ENCODE measurements at regions not wholly inside any gene's neighbourhood (a gene's known extent, or its start where the extent isn't known, plus 50 kb on each side); places are given as distances from the start of the nearest gene placed in this dataset.

DNA sequence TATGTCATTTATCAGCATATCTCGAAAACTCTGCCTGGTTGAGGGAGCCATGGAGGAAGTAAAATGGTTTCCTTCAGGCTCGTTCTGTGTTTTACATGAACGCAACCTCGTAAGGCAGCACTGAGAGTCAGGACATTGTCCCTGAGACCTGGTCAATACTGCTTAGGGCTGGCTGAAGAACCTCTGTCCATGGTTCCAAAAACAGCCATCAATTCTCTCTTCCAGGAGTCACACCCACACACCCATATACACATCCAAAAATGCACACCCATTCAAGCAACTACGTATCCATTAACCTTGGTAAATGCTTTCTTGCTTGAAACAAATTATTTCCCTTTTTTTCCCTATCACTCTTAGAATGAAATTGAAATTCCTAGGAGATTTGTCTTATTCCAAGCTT lies 91.0 kb upstream of the CHL1 start:
- Histone ChIP-seq H3K4me1 (ENCODE audit: control insufficient read depth, extremely low read depth, insufficient read depth, low read length) (no peaks in the 10 kb centered on the region), H3K27ac (ENCODE audit: control insufficient read depth, insufficient read depth, low read length) (no peak overlapping the region), H3K79me2 (ENCODE audit: control insufficient read depth, insufficient read depth, low read length) (no peaks in the 10 kb centered on the region), H3K27me3 (ENCODE audit: control insufficient read depth, extremely low read depth, insufficient read depth, low read length) (no peaks in the 10 kb centered on the region), H3K9me3 (ENCODE audit: control insufficient read depth, low read depth, low read length) (no peaks in the 10 kb centered on the region), H4K20me1 (ENCODE audit: control insufficient read depth, extremely low read depth, insufficient read depth, low read length) (no peaks in the 10 kb centered on the region), H3K36me3 (ENCODE audit: control insufficient read depth in 2 of 2, extremely low read depth in 1 of 2, insufficient read depth in 2 of 2, low read length in 2 of 2) (no peaks in the 10 kb centered on the region), H3K9ac (ENCODE audit: control insufficient read depth, extremely low read depth, insufficient read depth, low read length) (no peak overlapping the region), H3K4me3 (ENCODE audit: control insufficient read depth in 2 of 3, extremely low read depth in 1 of 3, insufficient read depth in 2 of 3, low read depth in 1 of 3, low read length in 3 of 3) (no peak overlapping the region), H3K9me1 (ENCODE audit: control insufficient read depth, extremely low read depth, insufficient read depth, low read length) (no peaks in the 10 kb centered on the region), H3K4me2 (ENCODE audit: control insufficient read depth, extremely low read depth, insufficient read depth, low read depth, low read length) (no peak overlapping the region), H2AFZ (ENCODE audit: control insufficient read depth, low read length) (no peak overlapping the region)
- DNase-seq (ENCODE audit: low read depth, low spot score) (no peak), FAIRE-seq (no peak)
- TF ChIP-seq EZH2 (IDR thresholded peaks at IDR 0.05; ENCODE audit: low read length), result no peak
- TF ChIP-seq, protein P1, sequence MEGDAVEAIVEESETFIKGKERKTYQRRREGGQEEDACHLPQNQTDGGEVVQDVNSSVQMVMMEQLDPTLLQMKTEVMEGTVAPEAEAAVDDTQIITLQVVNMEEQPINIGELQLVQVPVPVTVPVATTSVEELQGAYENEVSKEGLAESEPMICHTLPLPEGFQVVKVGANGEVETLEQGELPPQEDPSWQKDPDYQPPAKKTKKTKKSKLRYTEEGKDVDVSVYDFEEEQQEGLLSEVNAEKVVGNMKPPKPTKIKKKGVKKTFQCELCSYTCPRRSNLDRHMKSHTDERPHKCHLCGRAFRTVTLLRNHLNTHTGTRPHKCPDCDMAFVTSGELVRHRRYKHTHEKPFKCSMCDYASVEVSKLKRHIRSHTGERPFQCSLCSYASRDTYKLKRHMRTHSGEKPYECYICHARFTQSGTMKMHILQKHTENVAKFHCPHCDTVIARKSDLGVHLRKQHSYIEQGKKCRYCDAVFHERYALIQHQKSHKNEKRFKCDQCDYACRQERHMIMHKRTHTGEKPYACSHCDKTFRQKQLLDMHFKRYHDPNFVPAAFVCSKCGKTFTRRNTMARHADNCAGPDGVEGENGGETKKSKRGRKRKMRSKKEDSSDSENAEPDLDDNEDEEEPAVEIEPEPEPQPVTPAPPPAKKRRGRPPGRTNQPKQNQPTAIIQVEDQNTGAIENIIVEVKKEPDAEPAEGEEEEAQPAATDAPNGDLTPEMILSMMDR (optimal IDR thresholded peaks at IDR 0.05 in 1 of 3, IDR thresholded peaks at IDR 0.05 in 1 of 3, conservative IDR thresholded peaks at IDR 0.05 in 1 of 3; ENCODE audit: extremely low read depth in 1 of 3, insufficient read depth in 2 of 3, low read length in 3 of 3), result no peak
- dilution Hi-C loops (cut with MboI; ENCODE audit: extremely low pct_ligation_motif_present, low sequenced_read_pairs), result no loop called here

DNA sequence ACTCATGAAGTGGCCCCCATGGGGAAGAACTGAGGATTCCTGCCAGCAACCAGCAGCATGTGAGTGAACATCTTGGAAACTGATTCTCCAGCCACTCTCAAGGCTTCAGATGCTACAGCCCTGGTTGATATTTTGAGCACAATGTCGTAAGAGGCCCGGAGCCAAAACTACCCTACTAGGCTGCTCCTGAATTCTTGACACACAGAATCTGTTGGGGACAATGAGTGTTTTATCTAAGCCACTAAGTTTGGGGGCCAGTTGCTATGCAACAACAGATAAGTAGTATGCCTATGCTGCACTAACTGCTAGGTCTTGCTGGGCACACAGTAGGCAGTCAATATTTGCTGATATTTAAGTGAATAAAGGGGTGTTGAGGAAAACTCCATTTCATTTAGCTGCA lies 89.9 kb upstream of the CHL1 start:
- TF ChIP-seq, protein P1 (optimal IDR thresholded peaks at IDR 0.05 in 1 of 3, IDR thresholded peaks at IDR 0.05 in 1 of 3, conservative IDR thresholded peaks at IDR 0.05 in 1 of 3; ENCODE audit: extremely low read depth in 1 of 3, insufficient read depth in 2 of 3, low read length in 3 of 3), result no peak
- no peak for TF ChIP-seq EZH2 (IDR thresholded peaks at IDR 0.05; ENCODE audit: low read length)
- Histone ChIP-seq H2AFZ (ENCODE audit: control insufficient read depth, low read length) (no peak overlapping the region), H3K4me1 (ENCODE audit: control insufficient read depth, extremely low read depth, insufficient read depth, low read length) (no peaks in the 10 kb centered on the region), H3K4me2 (ENCODE audit: control insufficient read depth, extremely low read depth, insufficient read depth, low read depth, low read length) (no peak overlapping the region), H4K20me1 (ENCODE audit: control insufficient read depth, extremely low read depth, insufficient read depth, low read length) (no peaks in the 10 kb centered on the region), H3K27ac (ENCODE audit: control insufficient read depth, insufficient read depth, low read length) (no peak overlapping the region), H3K9ac (ENCODE audit: control insufficient read depth, extremely low read depth, insufficient read depth, low read length) (no peak overlapping the region), H3K36me3 (ENCODE audit: control insufficient read depth in 2 of 2, extremely low read depth in 1 of 2, insufficient read depth in 2 of 2, low read length in 2 of 2) (no peaks in the 10 kb centered on the region), H3K79me2 (ENCODE audit: control insufficient read depth, insufficient read depth, low read length) (no peaks in the 10 kb centered on the region), H3K27me3 (ENCODE audit: control insufficient read depth, extremely low read depth, insufficient read depth, low read length) (no peaks in the 10 kb centered on the region), H3K9me3 (ENCODE audit: control insufficient read depth, low read depth, low read length) (no peaks in the 10 kb centered on the region), H3K4me3 (ENCODE audit: control insufficient read depth in 2 of 3, extremely low read depth in 1 of 3, insufficient read depth in 2 of 3, low read depth in 1 of 3, low read length in 3 of 3) (no peak overlapping the region), H3K9me1 (ENCODE audit: control insufficient read depth, extremely low read depth, insufficient read depth, low read length) (no peaks in the 10 kb centered on the region)
- DNase-seq (ENCODE audit: low read depth, low spot score), result no peak
- dilution Hi-C loops (cut with MboI; ENCODE audit: extremely low pct_ligation_motif_present, low sequenced_read_pairs), result no loop called here
- no peak for FAIRE-seq

Measured in keratinocyte (primary cell).